GM12891 (cell line): ENCODE measurements at regions not wholly inside any gene's neighbourhood (a gene's known extent, or its start where the extent isn't known, plus 50 kb on each side); places are given as distances from the start of the nearest gene placed in this dataset.

ENCODE experiments used
- DNase-seq: peaks from one replicate; pipeline ENCODE4 v3.0.0; 2011; ENCODE audit warnings: low spot score; ENCODE audit not compliant: insufficient read length
- FAIRE-seq: peaks from 2 replicates; lab custom pipeline; 2011; peaks lifted over from hg19 to GRCh38; lab: Jason Lieb, UNC
- PAX5 ChIP-seq: IDR thresholded peaks from 2 replicates; pipeline ENCODE4 v1.6.1; 2011; ENCODE audit warnings: low read length, moderate library complexity, mild to moderate bottlenecking; ENCODE audit not compliant: insufficient read depth, severe bottlenecking
- POLR2A ChIP-seq: IDR thresholded peaks from 2 replicates; pipeline ENCODE4 v1.6.1; 2011; ENCODE audit warnings: low read depth, low read length, control low read depth
- POLR2AphosphoS5 ChIP-seq: IDR thresholded peaks from 2 replicates; pipeline ENCODE4 v1.6.1; 2011; ENCODE audit warnings: low read depth, low read length, control low read depth
- POU2F2 ChIP-seq: IDR thresholded peaks from 2 replicates; pipeline ENCODE4 v1.6.1; 2011; ENCODE audit warnings: low read depth, mild to moderate bottlenecking, control low read depth, low read length, moderate library complexity
- SPI1 ChIP-seq: IDR thresholded peaks from 2 replicates; pipeline ENCODE4 v1.6.1; 2011; ENCODE audit warnings: low read depth, low read length, control low read depth
- TAF1 ChIP-seq: IDR thresholded peaks from 2 replicates; pipeline ENCODE4 v1.6.1; 2011; ENCODE audit warnings: low read depth, low read length, control low read depth

GRCh38 chr18:46264255-46264654, 160.1 kb downstream of the HAUS1 start:
- TF ChIP-seq POLR2AphosphoS5 (no peak), POU2F2 (no peak), PAX5 (no peak), SPI1 (no peak), POLR2A (no peak), TAF1 (no peak)
- FAIRE-seq = no peak
- no peak for DNase-seq

GRCh38 chr18:46265196-46266156, 161.3 kb downstream of the HAUS1 start:
- TF ChIP-seq TAF1 = no peak
- no peak for TF ChIP-seq POLR2A
- no peak for TF ChIP-seq POU2F2
- TF ChIP-seq PAX5 = no peak
- TF ChIP-seq POLR2AphosphoS5 = no peak
- TF ChIP-seq SPI1 = no peak
- no peak for FAIRE-seq
- no peak for DNase-seq

GRCh38 chr18:46266473-46266872, 162.3 kb downstream of the HAUS1 start:
- DNase-seq (no peak), FAIRE-seq (no peak)
- TF ChIP-seq PAX5 (no peak), POLR2AphosphoS5 (no peak), POU2F2 (no peak), POLR2A (no peak), TAF1 (no peak), SPI1 (no peak)

- DNase-seq = no peak
- FAIRE-seq = peak; percentile 74
These were observed 164.5 kb downstream of the HAUS1 start for GRCh38 chr18:46268671-46269070.

GRCh38 chr18:46269275-46269674, 165.1 kb downstream of the HAUS1 start:
- FAIRE-seq = no peak
- no peak for TF ChIP-seq SPI1
- no peak for TF ChIP-seq POU2F2
- no peak for TF ChIP-seq POLR2AphosphoS5
- no peak for TF ChIP-seq PAX5
- TF ChIP-seq TAF1 = no peak
- no peak for TF ChIP-seq POLR2A

More at GRCh38 chr18:46268671-46269070, 164.5 kb downstream of the HAUS1 start:
- no peak for TF ChIP-seq POLR2A
- TF ChIP-seq POU2F2 = no peak
- TF ChIP-seq SPI1 = no peak
- TF ChIP-seq POLR2AphosphoS5 = no peak
- TF ChIP-seq PAX5 = no peak
- no peak for TF ChIP-seq TAF1

GRCh38 chr18:46271488-46271887, 167.3 kb downstream of the HAUS1 start:
- no peak for FAIRE-seq
- TF ChIP-seq POU2F2 = no peak
- no peak for TF ChIP-seq POLR2A
- TF ChIP-seq SPI1 = no peak
- TF ChIP-seq TAF1 = no peak
- TF ChIP-seq POLR2AphosphoS5 = no peak
- TF ChIP-seq PAX5 = no peak
- no peak for DNase-seq

More at GRCh38 chr18:46269275-46269674, 165.1 kb downstream of the HAUS1 start:
- DNase-seq = no peak

- FAIRE-seq = no peak
- no peak for DNase-seq
- TF ChIP-seq TAF1 = no peak
- TF ChIP-seq PAX5 = no peak
- no peak for TF ChIP-seq SPI1
- no peak for TF ChIP-seq POLR2AphosphoS5
- TF ChIP-seq POLR2A = no peak
- TF ChIP-seq POU2F2 = no peak
These were observed 169.7 kb downstream of the HAUS1 start for GRCh38 chr18:46273861-46274260.

- no peak for FAIRE-seq
- DNase-seq = no peak
These were observed 170.1 kb downstream of the HAUS1 start for GRCh38 chr18:46274266-46274665.

GRCh38 chr18:46275370-46275769, 171.2 kb downstream of the HAUS1 start:
- DNase-seq (no peak), FAIRE-seq (no peak)
- no peak for TF ChIP-seq TAF1
- no peak for TF ChIP-seq POU2F2
- no peak for TF ChIP-seq POLR2AphosphoS5
- no peak for TF ChIP-seq PAX5
- TF ChIP-seq SPI1 = no peak
- no peak for TF ChIP-seq POLR2A

More at GRCh38 chr18:46274266-46274665, 170.1 kb downstream of the HAUS1 start:
- no peak for TF ChIP-seq PAX5
- TF ChIP-seq TAF1 = no peak
- no peak for TF ChIP-seq POU2F2
- no peak for TF ChIP-seq SPI1
- no peak for TF ChIP-seq POLR2AphosphoS5
- no peak for TF ChIP-seq POLR2A
